Lower lobe of right lung (tissue), 2 donors: ENCODE measurements at regions not wholly inside any gene's neighbourhood (a gene's known extent, or its start where the extent isn't known, plus 50 kb on each side); places are given as distances from the start of the nearest gene placed in this dataset.

Source experiments
- ATAC-seq, 2 donors: fragments of 200-7000 bp; cut with Tn5 transposase; one replicate each; pipeline ENCODE4 v1.9.1; 2020 to 2022; ENCODE audit warnings: mild to moderate bottlenecking in 2 of 2, moderate library complexity in 2 of 2
- DNase-seq: peaks from one replicate; pipeline ENCODE4 v3.0.0-alpha.2; 2020
- H3K27ac ChIP-seq: fragments of 200-600 bp; one replicate; pipeline ENCODE4 v1.8.0; 2022
- H3K27me3 ChIP-seq: fragments of 200-600 bp; one replicate; pipeline ENCODE4 v1.8.0; 2022; ENCODE audit warnings: low read depth
- H3K36me3 ChIP-seq: fragments of 200-600 bp; one replicate; pipeline ENCODE4 v1.8.0; 2022; ENCODE audit warnings: mild to moderate bottlenecking
- H3K4me1 ChIP-seq: fragments of 200-600 bp; one replicate; pipeline ENCODE4 v1.8.0; 2022
- H3K4me3 ChIP-seq: fragments of 200-600 bp; one replicate; pipeline ENCODE4 v1.8.0; 2022; ENCODE audit warnings: mild to moderate bottlenecking
- H3K9me3 ChIP-seq: fragments of 200-600 bp; one replicate; pipeline ENCODE4 v1.8.0; 2022
- CTCF ChIP-seq: fragments of 200-600 bp; IDR thresholded peaks from one replicate; pipeline ENCODE4 v1.8.0; 2022; ENCODE audit warnings: antibody characterized with exemption, mild to moderate bottlenecking
- intact Hi-C: fragments of 100-400 bp; cut with DNase I; formaldehyde crosslinking; loops from one replicate; pipeline ENCODE4 v1.11.0; 2022
- donor health status: DM: no; HTN: yes; CAD: no; lungs with severe emphysema.

- no peaks in the 10 kb centered on the region for H3K9me3 ChIP-seq
- H3K27ac ChIP-seq = no peak overlapping the region
- DNase-seq (no peak), ATAC-seq (no peak)
- no peak for TF ChIP-seq CTCF
- no peaks in the 10 kb centered on the region for H3K4me1 ChIP-seq
- H3K4me3 ChIP-seq = no peak overlapping the region
- no peaks in the 10 kb centered on the region for H3K27me3 ChIP-seq
- intact Hi-C loops = no loop called here
- H3K36me3 ChIP-seq = no peaks in the 10 kb centered on the region
These were observed 179.2 kb downstream of the NHLRC3 start for GRCh38 chr13:39217471-39217870.

- intact Hi-C loops = no loop called here
- ATAC-seq (no peak), DNase-seq (no peak)
- H3K4me1 ChIP-seq = no peaks in the 10 kb centered on the region
- H3K27me3 ChIP-seq = no peaks in the 10 kb centered on the region
- no peaks in the 10 kb centered on the region for H3K36me3 ChIP-seq
- no peaks in the 10 kb centered on the region for H3K9me3 ChIP-seq
- H3K4me3 ChIP-seq = no peak overlapping the region
- H3K27ac ChIP-seq = no peak overlapping the region
- TF ChIP-seq CTCF = no peak
These were observed 186.5 kb downstream of the NHLRC3 start for GRCh38 chr13:39224671-39225240.

- intact Hi-C loops = no loop called here
- Histone ChIP-seq H3K9me3 (no peaks in the 10 kb centered on the region), H3K36me3 (no peaks in the 10 kb centered on the region), H3K4me1 (no peaks in the 10 kb centered on the region), H3K27me3 (no peaks in the 10 kb centered on the region), H3K4me3 (no peak overlapping the region), H3K27ac (no peak overlapping the region)
- ATAC-seq (no peak), DNase-seq (no peak)
- no peak for TF ChIP-seq CTCF
These were observed 187.6 kb downstream of the NHLRC3 start for GRCh38 chr13:39225860-39226259.

GRCh38 chr13:39226359-39226758 lies 188.1 kb downstream of the NHLRC3 start:
- no peak for DNase-seq
- Histone ChIP-seq H3K4me3 (no peak overlapping the region), H3K9me3 (no peaks in the 10 kb centered on the region), H3K36me3 (no peaks in the 10 kb centered on the region), H3K27ac (no peak overlapping the region), H3K4me1 (no peaks in the 10 kb centered on the region), H3K27me3 (no peaks in the 10 kb centered on the region)
- intact Hi-C loops = no loop called here
- no peak for ATAC-seq
- no peak for TF ChIP-seq CTCF

- DNase-seq (no peak), ATAC-seq (no peak)
- H3K27ac ChIP-seq = no peak overlapping the region
- no peaks in the 10 kb centered on the region for H3K27me3 ChIP-seq
- no peaks in the 10 kb centered on the region for H3K36me3 ChIP-seq
- no peaks in the 10 kb centered on the region for H3K9me3 ChIP-seq
- intact Hi-C loops = no loop called here
- H3K4me1 ChIP-seq = no peaks in the 10 kb centered on the region
- no peak for TF ChIP-seq CTCF
- no peak overlapping the region for H3K4me3 ChIP-seq
These were observed 194.2 kb downstream of the NHLRC3 start for GRCh38 chr13:39232401-39232980.
